Osteoblast (primary cell): ENCODE measurements at regions not wholly inside any gene's neighbourhood (a gene's known extent, or its start where the extent isn't known, plus 50 kb on each side); places are given as distances from the start of the nearest gene placed in this dataset.

ENCODE experiments used
- DNase-seq: peaks from one replicate; pipeline ENCODE4 v3.0.0; 2011; ENCODE audit warnings: low spot score, mixed read lengths; ENCODE audit not compliant: insufficient read length; ENCODE audit errors: missing footprints
- H2AFZ ChIP-seq: 2 replicates; pipeline ENCODE4 v1.6.0; 2011; ENCODE audit warnings: mild to moderate bottlenecking, low read length
- H3K27ac ChIP-seq: 2 replicates; pipeline ENCODE4 v1.5.1; 2011; ENCODE audit warnings: mild to moderate bottlenecking, low read depth, low read length, moderate library complexity
- H3K27me3 ChIP-seq: 2 replicates; pipeline ENCODE4 v1.6.0; 2012; ENCODE audit warnings: mild to moderate bottlenecking, control low read depth, inconsistent platforms, low read length, moderate library complexity; ENCODE audit not compliant: insufficient read depth
- H3K36me3 ChIP-seq: 2 replicates; pipeline ENCODE4 v1.5.1; 2011; ENCODE audit warnings: mild to moderate bottlenecking, low read length, control low read depth, moderate library complexity; ENCODE audit not compliant: insufficient read depth
- H3K4me1 ChIP-seq: 2 replicates; pipeline ENCODE4 v1.5.1; 2011; ENCODE audit warnings: mild to moderate bottlenecking, low read length, control low read depth, moderate library complexity; ENCODE audit not compliant: insufficient read depth
- H3K4me2 ChIP-seq: 2 replicates; pipeline ENCODE4 v1.6.0; 2011; ENCODE audit warnings: mild to moderate bottlenecking, low read length; ENCODE audit not compliant: insufficient read depth
- H3K4me3 ChIP-seq: fragments of 200-600 bp; sonication (generic); 3 replicates; pipeline ENCODE4 v1.5.1; 2012; ENCODE audit warnings: mild to moderate bottlenecking, low read length, inconsistent platforms; ENCODE audit not compliant: insufficient read depth
- H3K79me2 ChIP-seq: 2 replicates; pipeline ENCODE4 v1.6.0; 2012; ENCODE audit warnings: mild to moderate bottlenecking, low read length, control low read depth, inconsistent platforms; ENCODE audit not compliant: insufficient read depth
- H3K9me3 ChIP-seq: 2 replicates; pipeline ENCODE4 v1.5.1; 2011; ENCODE audit warnings: low read depth, low read length, control low read depth
- H4K20me1 ChIP-seq: 2 replicates; pipeline ENCODE4 v1.6.0; 2012; ENCODE audit warnings: mild to moderate bottlenecking, low read length, control low read depth; ENCODE audit not compliant: insufficient read depth
- TF ChIP-seq, protein P1 (sequence below): IDR thresholded peaks from 2 replicates; pipeline ENCODE4 v1.5.1; 2011; ENCODE audit warnings: mild to moderate bottlenecking, low read depth, low read length, moderate library complexity; ENCODE audit errors: extremely low read depth

DNA sequence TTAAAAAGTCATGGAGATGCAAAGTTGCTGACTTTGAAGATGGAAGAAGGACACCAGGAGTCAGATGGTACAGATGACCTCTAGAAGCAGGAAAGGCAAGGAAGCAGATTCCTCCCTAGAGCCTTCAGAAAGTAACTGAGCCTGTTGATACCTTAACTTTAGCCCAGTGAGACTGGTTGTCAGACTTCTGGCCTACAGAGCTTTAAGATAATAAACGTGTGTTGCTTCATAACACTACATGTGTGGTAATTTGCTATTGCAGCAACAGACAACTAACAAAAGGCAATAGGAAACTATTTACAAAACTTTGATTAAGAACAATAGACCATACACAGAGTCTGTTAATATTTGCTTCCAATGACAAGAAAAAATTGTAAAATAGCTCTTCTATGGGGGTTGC lies 102.0 kb upstream of the USP38 start:
- peaks cover 3% of the 10 kb centered on the region for H3K4me1 ChIP-seq
- H2AFZ ChIP-seq, result no peak overlapping the region
- TF ChIP-seq, protein P1, sequence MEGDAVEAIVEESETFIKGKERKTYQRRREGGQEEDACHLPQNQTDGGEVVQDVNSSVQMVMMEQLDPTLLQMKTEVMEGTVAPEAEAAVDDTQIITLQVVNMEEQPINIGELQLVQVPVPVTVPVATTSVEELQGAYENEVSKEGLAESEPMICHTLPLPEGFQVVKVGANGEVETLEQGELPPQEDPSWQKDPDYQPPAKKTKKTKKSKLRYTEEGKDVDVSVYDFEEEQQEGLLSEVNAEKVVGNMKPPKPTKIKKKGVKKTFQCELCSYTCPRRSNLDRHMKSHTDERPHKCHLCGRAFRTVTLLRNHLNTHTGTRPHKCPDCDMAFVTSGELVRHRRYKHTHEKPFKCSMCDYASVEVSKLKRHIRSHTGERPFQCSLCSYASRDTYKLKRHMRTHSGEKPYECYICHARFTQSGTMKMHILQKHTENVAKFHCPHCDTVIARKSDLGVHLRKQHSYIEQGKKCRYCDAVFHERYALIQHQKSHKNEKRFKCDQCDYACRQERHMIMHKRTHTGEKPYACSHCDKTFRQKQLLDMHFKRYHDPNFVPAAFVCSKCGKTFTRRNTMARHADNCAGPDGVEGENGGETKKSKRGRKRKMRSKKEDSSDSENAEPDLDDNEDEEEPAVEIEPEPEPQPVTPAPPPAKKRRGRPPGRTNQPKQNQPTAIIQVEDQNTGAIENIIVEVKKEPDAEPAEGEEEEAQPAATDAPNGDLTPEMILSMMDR, result no peak
- H3K4me2 ChIP-seq, result no peak overlapping the region
- no peaks in the 10 kb centered on the region for H3K36me3 ChIP-seq
- H3K4me3 ChIP-seq, result no peak overlapping the region
- no peak for DNase-seq
- no peaks in the 10 kb centered on the region for H3K27me3 ChIP-seq
- H3K79me2 ChIP-seq, result no peaks in the 10 kb centered on the region
- no peak overlapping the region for H3K27ac ChIP-seq
- no peaks in the 10 kb centered on the region for H3K9me3 ChIP-seq
- no peaks in the 10 kb centered on the region for H4K20me1 ChIP-seq

DNA sequence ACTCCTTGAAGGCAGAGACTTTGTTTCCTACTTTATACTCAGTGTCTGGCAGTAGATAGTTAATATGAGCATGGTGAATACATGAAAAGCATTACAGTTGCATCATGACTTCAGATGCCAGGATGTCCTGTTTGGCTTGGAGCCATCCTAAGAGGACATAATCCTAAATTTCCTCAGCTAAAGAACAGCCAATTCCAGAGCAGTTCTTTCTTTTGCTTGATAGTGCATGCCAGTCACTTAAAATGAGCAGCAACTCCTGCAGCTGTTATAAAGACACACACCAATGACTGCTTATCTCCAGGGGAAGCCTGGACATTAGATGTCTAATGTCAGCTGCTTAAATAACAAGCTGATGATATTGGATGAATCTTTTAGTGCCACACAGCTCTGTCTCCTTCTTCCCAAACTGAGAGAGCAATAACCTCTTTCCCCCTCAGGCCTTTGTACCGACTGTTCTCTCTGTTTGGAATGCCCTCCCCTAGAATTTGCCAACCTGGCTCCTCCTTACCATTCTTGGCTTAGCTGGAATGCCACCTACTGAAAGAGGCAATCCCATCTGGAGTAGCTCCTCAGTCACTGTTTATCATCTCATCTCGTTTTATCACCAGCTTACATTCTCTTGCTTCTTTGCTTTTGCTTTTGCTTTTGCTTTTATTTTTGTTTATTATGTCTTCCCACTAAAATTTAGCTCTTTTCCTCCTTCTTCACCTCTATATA lies 100.8 kb upstream of the USP38 start:
- no peak for DNase-seq
- no peak overlapping the region for H2AFZ ChIP-seq
- no peaks in the 10 kb centered on the region for H3K79me2 ChIP-seq
- H3K4me2 ChIP-seq, result no peak overlapping the region
- peaks cover 3% of the 10 kb centered on the region for H3K4me1 ChIP-seq
- H3K27me3 ChIP-seq, result no peaks in the 10 kb centered on the region
- no peaks in the 10 kb centered on the region for H3K36me3 ChIP-seq
- no peaks in the 10 kb centered on the region for H4K20me1 ChIP-seq
- H3K9me3 ChIP-seq, result no peaks in the 10 kb centered on the region
- H3K27ac ChIP-seq, result no peak overlapping the region
- H3K4me3 ChIP-seq, result no peak overlapping the region
- TF ChIP-seq, protein P1, result no peak

- Histone ChIP-seq H3K36me3 (no peaks in the 10 kb centered on the region), H3K9me3 (no peaks in the 10 kb centered on the region), H3K4me3 (no peak overlapping the region), H2AFZ (no peak overlapping the region), H3K79me2 (no peaks in the 10 kb centered on the region), H3K27ac (no peak overlapping the region), H3K4me1 (peaks cover 3% of the 10 kb centered on the region), H4K20me1 (no peaks in the 10 kb centered on the region), H3K27me3 (no peaks in the 10 kb centered on the region), H3K4me2 (no peak overlapping the region)
- no peak for DNase-seq
- TF ChIP-seq, protein P1, result no peak
Measured at GRCh38 chr4:143084566-143084965, 100.2 kb upstream of the USP38 start.

- no peaks in the 10 kb centered on the region for H3K36me3 ChIP-seq
- TF ChIP-seq, protein P1, result peak; percentile 29
- H3K4me2 ChIP-seq, result no peak overlapping the region
- H3K4me1 ChIP-seq, result peaks cover 3% of the 10 kb centered on the region
- no peak for DNase-seq
- no peak overlapping the region for H2AFZ ChIP-seq
- H3K27ac ChIP-seq, result no peak overlapping the region
- H3K4me3 ChIP-seq, result no peak overlapping the region
- no peaks in the 10 kb centered on the region for H4K20me1 ChIP-seq
- no peaks in the 10 kb centered on the region for H3K79me2 ChIP-seq
- H3K27me3 ChIP-seq, result no peaks in the 10 kb centered on the region
- no peaks in the 10 kb centered on the region for H3K9me3 ChIP-seq
Measured at GRCh38 chr4:143085224-143085623, 99.5 kb upstream of the USP38 start.
